SK-N-SH (cell line): ENCODE measurements at regions not wholly inside any gene's neighbourhood (a gene's known extent, or its start where the extent isn't known, plus 50 kb on each side); places are given as distances from the start of the nearest gene placed in this dataset.

Source experiments
- CTCF ChIA-PET: fragments of 300-600, 350-600 bp; formaldehyde crosslinking; extraction: SDS; loops from one replicate; lab custom pipeline; 2021; lab: Yijun Ruan, JAX
- POLR2A ChIA-PET: fragments of 350-600 bp; sonication (Branson Sonifier 250); formaldehyde crosslinking; extraction: SDS; loops from one replicate; lab custom pipeline; 2020; ENCODE audit warnings: antibody characterized with exemption, inconsistent platforms; lab: Yijun Ruan, JAX
- DNase-seq: peaks from one replicate; pipeline ENCODE4 v3.0.0; 2012
- H2AFZ ChIP-seq: fragments of 200-600 bp; sonication (generic); 2 replicates; pipeline ENCODE4 v1.8.1; 2016; ENCODE audit warnings: antibody characterized with exemption, mild to moderate bottlenecking, low read depth
- H3F3A ChIP-seq: fragments of 200-600 bp; sonication (generic); replicated peaks from 2 replicates; pipeline ENCODE3; 2016; ENCODE audit warnings: antibody characterized with exemption, mild to moderate bottlenecking; ENCODE audit not compliant: insufficient read depth
- H3K27ac ChIP-seq, 2 experiments: fragments of 200-500 bp in 1 of 2; fragments of 200-600 bp in 1 of 2; sonication (Bioruptor generic) in 1 of 2; sonication (generic), shearing (Covaris generic) in 1 of 2; 2 replicates each; pipeline versions ENCODE4 v1.5.1 to v1.6.1; 2014 to 2016; ENCODE audit warnings: low read depth in 2 of 2, inconsistent platforms in 1 of 2, low read length in 1 of 2, mild to moderate bottlenecking in 1 of 2, mixed read lengths in 1 of 2
- H3K27me3 ChIP-seq: fragments of 200-600 bp; sonication (generic), shearing (Covaris generic); 2 replicates; pipeline ENCODE4 v1.6.1; 2016; ENCODE audit warnings: mixed run types; ENCODE audit not compliant: insufficient read depth
- H3K36me3 ChIP-seq, 2 experiments: fragments of 200-500 bp in 1 of 2; fragments of 200-600 bp in 1 of 2; sonication (Bioruptor generic) in 1 of 2; sonication (generic) in 1 of 2; replicated peaks in 1 of 2; 2 replicates each; pipeline versions ENCODE3 to v1.5.1; 2014 to 2016; ENCODE audit warnings: low read length in 1 of 2, mild to moderate bottlenecking in 1 of 2; ENCODE audit not compliant: insufficient read depth in 2 of 2, control insufficient read depth in 1 of 2
- H3K4me1 ChIP-seq, 2 experiments: fragments of 200-500 bp in 1 of 2; fragments of 200-600 bp in 1 of 2; sonication (Bioruptor generic) in 1 of 2; sonication (generic), shearing (Covaris generic) in 1 of 2; 2 replicates each; pipeline versions ENCODE4 v1.5.1 to v1.6.1; 2014 to 2016; ENCODE audit warnings: low read depth in 1 of 2, low read length in 1 of 2, mixed run types in 1 of 2; ENCODE audit not compliant: insufficient read depth in 2 of 2, control insufficient read depth in 1 of 2
- H3K4me2 ChIP-seq: fragments of 200-600 bp; sonication (generic), shearing (Covaris generic); 2 replicates; pipeline ENCODE4 v1.6.1; 2017; ENCODE audit warnings: mixed run types
- H3K4me3 ChIP-seq, 2 experiments: fragments of 200-500 bp in 1 of 2; fragments of 200-600 bp in 1 of 2; sonication (Bioruptor generic) in 1 of 2; sonication (generic), shearing (Covaris generic) in 1 of 2; 2 replicates each; pipeline versions ENCODE4 v1.5.1 to v1.8.1; 2014 to 2016; ENCODE audit warnings: low read depth in 2 of 2, inconsistent platforms in 1 of 2, low read length in 1 of 2, mild to moderate bottlenecking in 1 of 2, mixed read lengths in 1 of 2, moderate library complexity in 1 of 2
- H3K79me2 ChIP-seq: fragments of 200-600 bp; sonication (generic); 2 replicates; pipeline ENCODE4 v1.8.1; 2017; ENCODE audit warnings: mild to moderate bottlenecking; ENCODE audit not compliant: insufficient read depth
- H3K9ac ChIP-seq: fragments of 200-600 bp; sonication (generic); 2 replicates; pipeline ENCODE4 v1.6.1; 2017; ENCODE audit warnings: mixed run types
- H3K9me2 ChIP-seq: fragments of 200-600 bp; sonication (generic); 2 replicates; pipeline ENCODE4 v1.6.1; 2017; ENCODE audit warnings: mixed run types
- H3K9me3 ChIP-seq: fragments of 200-600 bp; sonication (generic); 2 replicates; pipeline ENCODE4 v1.6.1; 2017; ENCODE audit warnings: mixed run types, mild to moderate bottlenecking, moderate library complexity
- H4K20me1 ChIP-seq: fragments of 200-600 bp; sonication (generic); 2 replicates; pipeline ENCODE4 v1.6.1; 2017; ENCODE audit warnings: mild to moderate bottlenecking, mixed run types; ENCODE audit not compliant: insufficient read depth
- FOXM1 ChIP-seq: IDR thresholded peaks from 2 replicates; pipeline ENCODE4 v1.4.0; 2012; ENCODE audit warnings: low read depth, mild to moderate bottlenecking
- GATA2 ChIP-seq: sonication (generic); formaldehyde crosslinking; IDR thresholded peaks from 2 replicates; pipeline ENCODE4 v1.5.0; 2020; ENCODE audit warnings: mild to moderate bottlenecking, missing genetic modification reagents
- MAX ChIP-seq: IDR thresholded peaks from 2 replicates; pipeline ENCODE4 v1.4.0; 2012; ENCODE audit warnings: low read depth
- NFIC ChIP-seq: IDR thresholded peaks from 2 replicates; pipeline ENCODE4 v1.4.0; 2012; ENCODE audit warnings: borderline replicate concordance
- RFX5 ChIP-seq: IDR thresholded peaks from 2 replicates; pipeline ENCODE4 v1.6.1; 2012; ENCODE audit warnings: mild to moderate bottlenecking, improper control_type of control experiment, low read length
- RXRA ChIP-seq: IDR thresholded peaks from 2 replicates; pipeline ENCODE4 v1.4.0; 2012; ENCODE audit warnings: low read depth, mild to moderate bottlenecking, borderline replicate concordance
- TAF1 ChIP-seq: IDR thresholded peaks from 2 replicates; pipeline ENCODE4 v1.6.1; 2012; ENCODE audit warnings: low read depth, mild to moderate bottlenecking, low read length, moderate library complexity, borderline replicate concordance
- USF1 ChIP-seq: IDR thresholded peaks from 2 replicates; pipeline ENCODE4 v1.4.0; 2012; ENCODE audit warnings: low read depth, borderline replicate concordance
- WGBS: methylation state at CpG from one replicate; pipeline ENCODE4 v1.1.6; 2017; ENCODE audit warnings: low lambda C conversion rate; 5-methylcytosine and 5-hydroxymethylcytosine counted together

- Histone ChIP-seq H3K9me2 (no peaks in the 10 kb centered on the region), H3K4me3 (no peak overlapping the region; a peak in 1 of 4 replicates), H3K79me2 (no peaks in the 10 kb centered on the region), H3F3A (no peaks in the 10 kb centered on the region), H3K27me3 (peaks cover 4% of the 10 kb centered on the region; the same call in 1 of the 2 replicates), H3K36me3 (no peaks in the 10 kb centered on the region), H3K4me1 (peaks cover 0 to 9% of the 10 kb centered on the region in 2 experiments; a peak in 1 of 4 replicates), H2AFZ (no peak overlapping the region), H3K9me3 (no peaks in the 10 kb centered on the region), H4K20me1 (no peaks in the 10 kb centered on the region), H3K4me2 (no peak overlapping the region), H3K9ac (no peak overlapping the region), H3K27ac (no peak overlapping the region)
- WGBS: 11% methylated on average over 13 of the region's 13 CpGs
- TF ChIP-seq RXRA (no peak), TAF1 (no peak), USF1 (no peak)
- peak; percentile 7 for DNase-seq
- ChIA-PET POLR2A (no interaction called here), CTCF (no interaction called here)
Measured at GRCh38 chr14:23694949-23695663, 58.9 kb downstream of the DHRS2 start.

- H3K4me3 ChIP-seq: no peak overlapping the region; a peak in 1 of 4 replicates
- DNase-seq: no peak
- H3K36me3 ChIP-seq: no peaks in the 10 kb centered on the region
- H3K27ac ChIP-seq: no peak overlapping the region
- no peak overlapping the region for H3K4me2 ChIP-seq
- H3K79me2 ChIP-seq: no peaks in the 10 kb centered on the region
- no peak overlapping the region for H3K9ac ChIP-seq
- TF ChIP-seq GATA2 (CRISPR knock-in tag): no peak
- no peak for TF ChIP-seq FOXM1
- H3K27me3 ChIP-seq: peaks cover 4% of the 10 kb centered on the region; the same call in 1 of the 2 replicates
- H3F3A ChIP-seq: no peaks in the 10 kb centered on the region
- H3K9me3 ChIP-seq: no peaks in the 10 kb centered on the region
- H2AFZ ChIP-seq: no peak overlapping the region
- no peaks in the 10 kb centered on the region for H3K9me2 ChIP-seq
- no peaks in the 10 kb centered on the region for H4K20me1 ChIP-seq
- ChIA-PET POLR2A (no interaction called here), CTCF (no interaction called here)
- WGBS: 36% methylated on average over 8 of the region's 8 CpGs
- H3K4me1 ChIP-seq: peaks cover 0 to 9% of the 10 kb centered on the region in 2 experiments; a peak in 1 of 4 replicates
Measured at GRCh38 chr14:23695664-23695999, 59.5 kb downstream of the DHRS2 start.

DNA sequence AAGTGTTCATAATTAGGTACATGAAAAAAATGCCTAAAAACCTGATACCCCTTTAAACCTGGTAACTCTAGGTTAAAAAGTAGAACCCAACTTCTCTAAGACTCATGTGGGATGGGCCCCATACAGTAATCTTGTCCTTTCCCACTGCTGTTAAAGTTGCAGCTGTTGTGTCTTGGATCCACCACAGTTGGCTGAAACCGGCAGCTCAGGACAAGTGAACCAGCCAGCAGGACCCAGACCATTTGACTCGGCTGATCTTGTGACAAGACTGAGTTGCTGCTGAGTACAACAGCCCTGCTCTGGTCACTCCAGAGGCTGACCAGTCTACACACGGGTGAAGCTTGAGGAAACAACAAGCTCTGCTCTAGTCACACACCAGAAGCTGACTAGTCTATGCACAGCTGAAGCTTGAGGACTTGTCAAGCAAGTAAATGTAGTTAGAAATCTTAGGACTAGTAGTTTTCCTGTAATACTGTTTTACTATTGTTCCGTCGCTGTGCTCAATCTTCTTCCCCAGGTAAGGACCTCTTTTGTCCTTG is 60.6 kb downstream of the DHRS2 start:
- H3K4me3 ChIP-seq: no peak overlapping the region
- H3K36me3 ChIP-seq: no peaks in the 10 kb centered on the region
- no peaks in the 10 kb centered on the region for H3K9me2 ChIP-seq
- H3K27me3 ChIP-seq: peaks cover 4% of the 10 kb centered on the region; the same call in 1 of the 2 replicates
- no peaks in the 10 kb centered on the region for H3K79me2 ChIP-seq
- peaks cover 0 to 9% of the 10 kb centered on the region in 2 experiments; a peak in 1 of 4 replicates for H3K4me1 ChIP-seq
- no peaks in the 10 kb centered on the region for H3K9me3 ChIP-seq
- no peak overlapping the region for H3K4me2 ChIP-seq
- H3K9ac ChIP-seq: no peak overlapping the region
- no peak overlapping the region for H2AFZ ChIP-seq
- WGBS: 72% methylated on average over 4 of the region's 5 CpGs
- H4K20me1 ChIP-seq: no peaks in the 10 kb centered on the region
- DNase-seq: no peak
- ChIA-PET CTCF (no interaction called here), POLR2A (no interaction called here)
- H3F3A ChIP-seq: no peaks in the 10 kb centered on the region
- H3K27ac ChIP-seq: no peak overlapping the region
- TF ChIP-seq RFX5 (no peak), NFIC (no peak), MAX (no peak)
